WERI-Rb-1 (cell line): ENCODE measurements at regions not wholly inside any gene's neighbourhood (a gene's known extent, or its start where the extent isn't known, plus 50 kb on each side); places are given as distances from the start of the nearest gene placed in this dataset.

Experiments used
- DNase-seq: peaks from one replicate; pipeline ENCODE4 v3.0.0-alpha.2; 2020
- H3K27ac ChIP-seq: fragments of 250-450 bp; sonication (Bioruptor Pico); 2 replicates; pipeline ENCODE4 v1.5.1; 2020; ENCODE audit warnings: mild to moderate bottlenecking, moderate library complexity
- H3K27me3 ChIP-seq: fragments of 250-450 bp; sonication (Bioruptor Pico); 2 replicates; pipeline ENCODE4 v1.5.1; 2021; ENCODE audit warnings: mild to moderate bottlenecking, low read depth, moderate library complexity; ENCODE audit not compliant: insufficient read depth, severe bottlenecking
- H3K36me3 ChIP-seq: fragments of 250-450 bp; sonication (Bioruptor Pico); 2 replicates; pipeline ENCODE4 v1.5.1; 2020; ENCODE audit warnings: mild to moderate bottlenecking, moderate library complexity
- H3K4me3 ChIP-seq: 2 replicates; pipeline ENCODE4 v1.5.1; 2011; ENCODE audit warnings: low read depth, mild to moderate bottlenecking, control low read depth, low read length
- H3K9me3 ChIP-seq: fragments of 250-450 bp; sonication (Bioruptor Pico); 2 replicates; pipeline ENCODE4 v1.5.1; 2021; ENCODE audit warnings: mild to moderate bottlenecking, moderate library complexity; ENCODE audit not compliant: severe bottlenecking
- CTCF ChIP-seq: IDR thresholded peaks from 2 replicates; pipeline ENCODE4 v1.5.1; 2011; ENCODE audit warnings: low read depth, mild to moderate bottlenecking, control low read depth, inconsistent platforms, low read length

- H3K27ac ChIP-seq = no peak overlapping the region
- H3K4me3 ChIP-seq = no peak overlapping the region
- H3K27me3 ChIP-seq = no peaks in the 10 kb centered on the region
- H3K36me3 ChIP-seq = no peaks in the 10 kb centered on the region
- no peaks in the 10 kb centered on the region for H3K9me3 ChIP-seq
- no peak for TF ChIP-seq CTCF
- no peak for DNase-seq
These were observed 508.5 kb downstream of the EPHA4 start for GRCh38 chr2:221063568-221063967.

- DNase-seq = no peak
- H3K27me3 ChIP-seq = no peaks in the 10 kb centered on the region
- H3K36me3 ChIP-seq = no peaks in the 10 kb centered on the region
- H3K4me3 ChIP-seq = no peak overlapping the region
- H3K9me3 ChIP-seq = no peaks in the 10 kb centered on the region
- no peak overlapping the region for H3K27ac ChIP-seq
- TF ChIP-seq CTCF = no peak
These were observed 507.8 kb downstream of the EPHA4 start for GRCh38 chr2:221064058-221064854.

GRCh38 chr2:221064880-221065279 is 507.2 kb downstream of the EPHA4 start:
- H3K9me3 ChIP-seq = no peaks in the 10 kb centered on the region
- H3K27me3 ChIP-seq = no peaks in the 10 kb centered on the region
- no peak overlapping the region for H3K4me3 ChIP-seq
- no peak for TF ChIP-seq CTCF
- no peak for DNase-seq
- H3K27ac ChIP-seq = no peak overlapping the region
- no peaks in the 10 kb centered on the region for H3K36me3 ChIP-seq

- no peak for DNase-seq
- H3K4me3 ChIP-seq = no peak overlapping the region
- no peaks in the 10 kb centered on the region for H3K9me3 ChIP-seq
- no peak overlapping the region for H3K27ac ChIP-seq
- TF ChIP-seq CTCF = no peak
- H3K36me3 ChIP-seq = no peaks in the 10 kb centered on the region
- no peaks in the 10 kb centered on the region for H3K27me3 ChIP-seq
These were observed 504.0 kb downstream of the EPHA4 start for GRCh38 chr2:221068123-221068522.

- Histone ChIP-seq H3K27me3 (no peaks in the 10 kb centered on the region), H3K27ac (no peak overlapping the region), H3K9me3 (no peaks in the 10 kb centered on the region), H3K36me3 (no peaks in the 10 kb centered on the region), H3K4me3 (no peak overlapping the region)
- TF ChIP-seq CTCF = no peak
- no peak for DNase-seq
These were observed 502.0 kb downstream of the EPHA4 start for GRCh38 chr2:221070106-221070505.
